ENCODE measurements at regions not wholly inside any gene's neighbourhood (a gene's known extent, or its start where the extent isn't known, plus 50 kb on each side); places are given as distances from the start of the nearest gene placed in this dataset.
A peak's percentile ranks its signal among the peaks of the same experiment; 100 is the strongest.

DNA sequence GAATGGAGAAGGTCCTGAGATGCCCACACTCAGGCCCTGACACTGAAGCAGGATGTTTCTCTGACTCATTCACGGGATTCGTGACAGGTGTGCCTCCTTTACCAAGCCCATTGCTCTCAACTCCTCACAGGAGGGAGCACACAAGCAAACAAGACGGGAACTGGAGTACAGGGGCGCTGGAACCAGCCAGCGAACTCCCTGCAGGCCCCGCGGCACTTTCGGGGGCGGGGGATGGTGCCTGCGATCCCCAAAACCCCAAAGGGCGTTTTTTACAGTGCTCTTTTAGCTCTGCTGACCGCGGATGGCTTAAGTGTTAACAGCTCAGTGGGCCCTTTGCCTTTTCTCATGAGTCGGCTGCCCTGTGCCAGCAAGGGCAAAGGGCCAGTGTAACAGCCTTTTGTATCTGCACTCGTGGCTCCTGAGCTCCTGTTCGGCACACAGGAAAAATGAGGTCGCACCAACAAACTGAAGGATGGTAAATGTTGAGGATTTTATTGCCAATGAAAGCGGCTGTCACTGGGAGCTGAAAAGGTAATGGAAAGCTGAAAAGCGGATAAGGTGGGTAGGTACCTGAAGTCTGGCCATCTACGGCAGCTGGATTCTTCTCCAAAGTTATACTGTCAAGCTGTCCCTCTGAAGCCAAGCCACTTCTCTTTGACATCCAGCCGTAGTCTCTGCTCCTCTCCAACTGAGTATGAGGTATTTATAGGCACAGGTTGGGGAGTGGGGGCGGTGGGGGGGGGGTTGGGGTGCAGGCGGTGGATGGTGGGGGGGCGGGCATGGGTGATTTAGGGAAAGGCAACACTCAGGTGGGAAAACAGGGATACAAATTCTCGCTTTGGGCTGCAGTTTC, 65.0 kb upstream of the TRPC4 start:
- DNase-seq (ENCODE audit: low read depth): no peak

DNA sequence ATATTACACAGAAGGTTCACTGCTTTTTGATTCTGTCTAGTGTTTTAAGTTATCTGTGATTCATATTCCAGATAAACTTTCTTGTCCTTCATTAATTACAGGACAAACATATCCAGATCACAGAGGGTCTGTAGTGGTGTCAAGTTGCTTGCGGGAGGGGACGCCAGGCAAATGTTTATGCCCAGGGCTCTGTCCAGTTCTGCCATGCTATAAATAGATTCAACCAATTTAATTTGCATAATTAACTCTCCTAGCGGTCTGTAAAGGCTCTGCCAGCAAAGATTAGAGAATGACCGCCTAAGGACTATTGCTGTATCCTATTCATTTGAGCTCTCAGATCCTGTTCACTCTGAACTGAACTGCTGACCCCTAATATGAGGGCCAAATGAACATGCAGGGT, 59.7 kb upstream of the TRPC4 start:
- DNase-seq (ENCODE audit: low read depth): no peak

DNA sequence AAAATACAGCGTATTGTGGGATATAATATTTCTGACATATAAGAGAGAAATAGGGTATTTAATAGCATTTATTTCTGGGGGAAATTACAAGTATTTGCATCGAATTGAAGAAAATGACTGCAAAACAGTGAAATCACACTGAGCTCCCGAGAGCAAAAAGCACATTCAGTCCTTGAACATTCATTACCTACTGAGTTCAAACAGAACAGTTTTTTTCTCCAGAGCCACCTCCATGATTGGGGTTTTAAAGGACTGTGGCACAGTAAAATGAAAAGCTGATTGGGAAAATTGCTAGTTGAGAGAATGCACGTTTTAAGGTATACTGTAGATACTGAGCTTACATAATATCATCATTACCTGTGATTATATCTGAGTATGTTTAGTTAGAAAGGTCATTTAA, 58.0 kb upstream of the TRPC4 start:
- DNase-seq (ENCODE audit: low read depth): no peak

DNA sequence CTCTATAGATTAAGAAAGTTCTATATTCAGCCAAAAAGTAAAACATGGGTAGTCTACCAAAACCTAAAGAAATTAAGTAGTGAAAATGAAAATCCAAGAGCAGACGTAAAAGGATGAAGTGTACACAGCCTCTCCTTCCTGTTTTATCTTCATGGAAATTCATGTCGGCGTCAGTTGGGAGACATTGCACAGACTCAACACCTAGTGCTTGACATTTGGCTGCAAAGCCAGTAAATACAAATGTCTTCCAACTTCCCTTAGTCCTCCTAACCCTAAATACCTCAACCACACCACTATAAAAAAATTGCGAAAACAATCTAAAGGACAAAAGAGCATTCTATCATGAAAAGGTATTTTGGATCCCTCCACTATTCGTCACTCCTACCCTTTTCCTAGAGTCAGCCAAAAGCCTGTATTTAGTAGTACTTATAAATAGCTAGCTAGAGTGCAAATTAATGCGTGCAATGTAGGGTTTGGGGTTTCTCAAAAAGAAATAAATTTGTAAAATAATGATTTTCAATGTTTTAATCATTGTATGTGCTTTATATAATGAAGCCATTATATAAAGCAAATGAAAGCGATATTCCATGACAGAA, 56.4 kb upstream of the TRPC4 start:
- no peak for DNase-seq (ENCODE audit: low read depth)

DNA sequence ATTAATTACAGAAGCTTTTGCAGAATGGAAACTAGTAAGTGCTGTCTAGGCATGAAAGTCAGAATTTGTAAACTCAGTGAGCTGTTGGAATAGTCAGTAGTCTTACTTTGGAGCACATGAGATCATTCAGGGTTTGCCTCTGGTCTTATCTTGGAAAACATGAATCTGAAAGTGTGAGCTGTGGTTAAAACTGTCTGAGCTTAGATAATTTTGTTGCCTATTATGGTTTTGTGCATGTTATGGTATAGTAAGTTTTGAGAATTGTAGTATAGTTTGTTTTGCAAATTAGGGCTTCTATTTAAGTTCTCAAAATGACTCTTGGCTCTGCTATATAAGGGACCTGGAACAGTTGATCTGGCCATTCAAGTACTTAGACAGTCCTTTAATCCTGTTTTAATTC, 53.7 kb upstream of the TRPC4 start:
- peak; percentile 4 for DNase-seq (ENCODE audit: low read depth)

DNA sequence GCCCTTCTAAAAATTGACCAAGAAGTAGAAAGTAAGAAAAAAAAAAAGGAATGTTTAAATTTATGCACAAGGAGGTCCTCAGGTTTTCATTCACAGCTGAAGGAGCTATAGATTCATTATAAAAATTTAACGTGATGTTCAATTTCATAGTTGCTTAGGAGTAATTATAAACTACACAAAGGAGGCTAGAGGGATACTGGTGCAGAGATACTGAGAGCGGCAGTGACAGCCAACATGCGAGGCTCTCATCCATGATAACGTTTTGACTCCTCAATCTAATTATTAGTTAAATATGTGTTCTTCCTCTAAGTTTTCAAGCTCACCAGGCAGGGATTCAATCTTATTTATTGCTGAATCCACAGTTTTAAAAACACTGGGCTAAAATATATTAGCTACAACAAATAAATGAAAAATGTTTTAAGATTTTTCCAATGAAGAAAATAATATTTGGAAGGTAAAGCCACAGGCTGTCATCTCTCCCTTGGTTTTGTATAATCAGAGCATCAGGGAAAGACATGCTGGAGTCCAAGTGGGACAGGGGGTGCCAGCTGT, 49.8 kb upstream of the TRPC4 start:
- DNase-seq (ENCODE audit: low read depth): no peak

Measured in CMK (cell line).